ENCODE measurements at regions not wholly inside any gene's neighbourhood (a gene's known extent, or its start where the extent isn't known, plus 50 kb on each side); places are given as distances from the start of the nearest gene placed in this dataset.

DNA sequence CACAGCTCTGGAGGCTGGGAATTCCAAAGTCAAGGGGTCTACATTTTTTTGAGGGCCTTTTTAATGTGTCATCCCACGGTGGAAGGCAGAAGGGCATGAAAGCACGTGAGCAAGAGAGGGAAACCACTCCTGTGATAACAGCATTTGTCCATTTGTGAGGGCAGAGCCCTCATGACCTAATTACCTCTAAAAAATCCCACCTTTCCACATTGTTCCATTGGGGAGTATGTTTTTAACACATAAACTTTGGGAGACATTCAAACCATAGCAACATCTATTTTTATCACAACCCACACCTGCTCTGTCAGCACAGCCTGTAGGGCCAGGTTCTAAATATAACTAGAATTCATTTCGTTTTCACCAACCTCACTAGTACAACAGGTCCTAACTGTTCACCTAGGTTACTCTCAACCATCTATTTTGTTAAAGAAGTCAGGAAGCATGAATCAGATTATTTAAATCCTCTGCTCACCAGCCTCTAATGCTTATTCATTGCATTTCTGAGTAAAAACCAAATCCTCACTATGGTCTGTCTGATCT lies 92.2 kb upstream of the DPP10 start:
- TF ChIP-seq POLR2AphosphoS5 (IDR thresholded peaks at IDR 0.05; ENCODE audit: low read depth, low read length) (no peak), TAF1 (IDR thresholded peaks at IDR 0.05; ENCODE audit: borderline replicate concordance, low read depth, low read length) (no peak)

All from GM12892 (cell line).